ENCODE measurements at regions not wholly inside any gene's neighbourhood (a gene's known extent, or its start where the extent isn't known, plus 50 kb on each side); places are given as distances from the start of the nearest gene placed in this dataset.

- TF ChIP-seq CTCF (IDR thresholded peaks at IDR 0.05; ENCODE audit: low read depth, low read length) (no peak), EZH2phosphoT487 (IDR thresholded peaks at IDR 0.05; ENCODE audit: low read depth) (no peak)
These were observed 681.5 kb upstream of the KLHL1 start for GRCh38 chr13:70789751-70790150.

All from OCI-LY3 (cell line).